ENCODE measurements at regions not wholly inside any gene's neighbourhood (a gene's known extent, or its start where the extent isn't known, plus 50 kb on each side); places are given as distances from the start of the nearest gene placed in this dataset.

- peak in 1 of 11 donors; percentile 0 for DNase-seq (ENCODE audit: extremely low read depth in 1 of 11, low read depth in 9 of 11, low spot score in 4 of 11)
Observed at GRCh38 chr12:73277971-73278370, 1005.8 kb downstream of the TRHDE start.

DNA sequence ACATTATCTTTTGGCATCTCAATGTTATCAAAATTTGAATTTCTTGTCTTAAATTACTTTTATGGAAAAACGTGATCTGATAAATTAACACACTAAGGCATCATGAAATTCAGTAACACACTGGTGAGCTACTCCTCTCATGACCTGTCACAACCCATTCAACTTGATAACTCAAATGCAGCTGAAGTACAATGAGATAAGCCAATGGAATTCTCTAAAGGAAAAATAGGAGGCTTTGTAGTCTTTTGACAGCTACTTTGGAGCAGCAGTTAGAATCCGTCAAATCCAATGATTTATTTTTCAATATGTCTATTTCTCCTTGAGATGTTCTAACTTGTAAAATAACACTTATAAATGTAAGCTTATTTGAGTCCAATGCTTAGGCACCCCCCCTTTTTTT, 1029.4 kb downstream of the TRHDE start:
- DNase-seq (ENCODE audit: extremely low read depth in 1 of 11, low read depth in 9 of 11, low spot score in 4 of 11): no peak

GRCh38 chr12:73307260-73307659, 1035.1 kb downstream of the TRHDE start:
- DNase-seq (ENCODE audit: extremely low read depth in 1 of 11, low read depth in 9 of 11, low spot score in 4 of 11): no peak

- no peak for DNase-seq (ENCODE audit: extremely low read depth in 1 of 11, low read depth in 9 of 11, low spot score in 4 of 11)
Observed at GRCh38 chr12:73308079-73308478, 1035.9 kb downstream of the TRHDE start.

DNA sequence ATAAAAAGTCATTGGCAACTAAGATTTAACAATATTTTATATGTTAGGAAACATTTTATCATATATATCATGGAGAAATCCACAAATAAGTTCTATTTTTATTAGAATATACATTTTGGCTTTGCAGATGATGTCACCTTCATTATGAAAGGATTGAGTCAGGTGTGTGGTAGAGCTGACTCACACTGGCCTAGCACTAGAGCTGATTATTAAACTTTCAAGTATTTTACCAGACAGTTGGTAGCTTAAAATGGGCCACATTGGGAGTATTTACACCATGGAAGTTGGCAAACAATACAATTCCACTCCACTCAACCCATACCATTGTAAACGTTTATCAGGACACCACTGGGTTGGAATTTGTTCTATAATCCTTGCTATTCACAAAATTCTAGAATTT, 1036.6 kb downstream of the TRHDE start:
- no peak for DNase-seq (ENCODE audit: extremely low read depth in 1 of 11, low read depth in 9 of 11, low spot score in 4 of 11)

DNA sequence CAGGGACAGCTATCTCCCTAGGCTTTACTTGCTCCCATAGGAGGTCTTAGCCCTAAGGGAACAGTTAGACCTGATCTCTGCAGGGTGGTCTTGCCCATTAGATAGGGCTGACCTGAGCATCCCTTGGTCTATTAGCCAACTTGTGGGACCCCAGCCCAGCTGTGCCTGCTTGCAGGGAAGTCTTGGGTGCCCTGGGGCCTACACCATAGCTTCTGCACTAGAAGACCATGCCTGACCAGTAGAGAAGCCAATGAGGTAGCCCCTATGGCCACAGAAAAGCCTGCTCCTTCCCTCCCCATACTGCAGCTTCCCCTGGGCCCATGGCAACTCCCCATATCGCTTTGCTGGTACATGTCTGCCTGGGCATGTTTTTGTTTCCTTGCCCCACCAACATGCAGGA, 1049.1 kb downstream of the TRHDE start:
- DNase-seq (ENCODE audit: extremely low read depth in 1 of 11, low read depth in 9 of 11, low spot score in 4 of 11): no peak

DNA sequence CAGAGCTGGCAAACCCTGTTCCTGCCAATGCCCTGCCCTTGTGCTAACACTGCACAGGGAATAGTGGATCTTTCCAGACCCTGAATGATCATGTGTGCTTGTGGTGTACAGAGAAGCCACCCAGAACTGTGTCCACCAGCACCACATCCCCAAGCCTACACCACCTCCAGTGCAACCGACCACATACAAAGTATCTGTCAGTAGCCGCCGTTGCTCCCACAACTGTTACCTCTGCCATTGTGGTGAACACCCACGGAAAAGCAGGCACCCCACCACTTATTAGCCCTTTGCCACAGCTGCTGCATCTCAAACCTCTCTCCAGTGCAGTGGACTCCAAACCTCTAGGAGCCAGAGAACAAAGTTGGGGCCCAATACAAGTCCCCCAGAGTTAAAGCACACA, 1049.6 kb downstream of the TRHDE start:
- DNase-seq (ENCODE audit: extremely low read depth in 1 of 11, low read depth in 9 of 11, low spot score in 4 of 11): no peak

- no peak for DNase-seq (ENCODE audit: extremely low read depth in 1 of 11, low read depth in 9 of 11, low spot score in 4 of 11)
Observed at GRCh38 chr12:73330584-73331351, 1058.6 kb downstream of the TRHDE start.

DNA sequence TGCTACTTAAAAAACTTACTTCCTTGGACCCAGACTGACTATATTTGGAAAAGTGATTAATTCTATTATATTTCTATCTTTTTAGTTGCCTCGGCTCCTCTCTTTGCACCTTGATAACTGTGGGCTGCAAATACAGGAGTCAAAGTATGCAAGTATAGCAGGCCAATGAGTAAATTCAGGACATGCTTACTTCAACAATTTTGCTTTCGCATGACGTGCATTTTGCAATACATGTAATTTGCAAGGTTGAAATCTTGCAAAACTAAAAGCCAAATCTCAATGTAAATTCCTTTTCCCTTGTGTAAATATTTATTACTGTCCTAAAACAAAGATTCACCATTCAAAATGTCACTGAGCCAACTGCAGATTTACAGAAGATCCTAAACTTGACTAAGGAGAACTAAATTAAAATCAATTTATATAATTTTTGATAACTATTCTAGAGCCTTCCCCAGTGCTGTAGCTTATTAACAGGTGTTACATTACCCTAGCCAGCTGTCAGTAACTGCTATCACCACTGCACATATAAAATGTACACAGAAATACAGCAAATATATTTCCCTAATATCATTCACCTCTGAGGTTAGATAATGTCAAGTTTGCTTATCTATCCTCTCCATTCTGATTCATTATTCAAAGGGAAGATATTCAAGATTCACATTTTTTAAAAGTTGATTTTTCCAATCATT, 1069.5 kb downstream of the TRHDE start:
- DNase-seq (ENCODE audit: extremely low read depth in 1 of 11, low read depth in 9 of 11, low spot score in 4 of 11): no peak

GRCh38 chr12:73342733-73343132, 1070.6 kb downstream of the TRHDE start:
- no peak for DNase-seq (ENCODE audit: extremely low read depth in 1 of 11, low read depth in 9 of 11, low spot score in 4 of 11)

DNA sequence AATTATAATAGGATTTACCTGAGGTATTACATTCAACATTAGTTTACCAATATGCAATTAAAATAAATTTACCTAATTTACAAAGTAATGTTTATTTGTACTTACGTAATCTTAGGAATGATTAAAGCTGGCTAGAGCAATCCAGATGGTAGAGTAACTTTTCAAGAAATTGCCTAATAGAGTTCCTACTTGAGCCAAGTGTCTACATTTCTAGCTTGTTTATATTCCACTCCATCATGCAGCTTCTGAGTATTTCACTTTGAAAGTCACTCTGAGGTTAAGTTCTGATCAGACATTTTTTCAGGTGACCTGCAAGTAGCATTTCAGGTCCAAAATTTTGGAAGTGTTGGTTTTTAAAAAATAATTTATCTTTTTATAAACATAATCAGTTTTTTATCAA, 1080.7 kb downstream of the TRHDE start:
- DNase-seq (ENCODE audit: extremely low read depth in 1 of 11, low read depth in 9 of 11, low spot score in 4 of 11): no peak

- DNase-seq (ENCODE audit: extremely low read depth in 1 of 11, low read depth in 9 of 11, low spot score in 4 of 11): no peak
Observed at GRCh38 chr12:73361156-73361863, 1089.1 kb downstream of the TRHDE start.

DNA sequence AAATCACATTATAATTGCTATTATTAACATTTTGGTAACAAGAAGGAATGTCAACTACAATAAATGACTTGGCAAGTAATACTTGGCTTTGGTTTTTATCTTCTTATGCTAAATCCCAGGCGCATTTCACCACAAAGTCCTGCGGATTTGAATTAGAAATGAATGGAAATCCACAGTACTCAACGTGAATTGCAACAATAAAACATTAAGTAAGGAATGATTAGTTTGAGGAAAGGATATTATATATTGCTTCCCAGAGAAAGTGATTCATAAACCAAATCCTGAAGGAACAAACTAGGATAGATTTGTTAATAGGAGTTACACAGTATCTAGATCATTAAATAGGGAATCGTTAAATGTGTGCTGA, 1089.7 kb downstream of the TRHDE start:
- DNase-seq (ENCODE audit: extremely low read depth in 1 of 11, low read depth in 9 of 11, low spot score in 4 of 11): no peak

DNA sequence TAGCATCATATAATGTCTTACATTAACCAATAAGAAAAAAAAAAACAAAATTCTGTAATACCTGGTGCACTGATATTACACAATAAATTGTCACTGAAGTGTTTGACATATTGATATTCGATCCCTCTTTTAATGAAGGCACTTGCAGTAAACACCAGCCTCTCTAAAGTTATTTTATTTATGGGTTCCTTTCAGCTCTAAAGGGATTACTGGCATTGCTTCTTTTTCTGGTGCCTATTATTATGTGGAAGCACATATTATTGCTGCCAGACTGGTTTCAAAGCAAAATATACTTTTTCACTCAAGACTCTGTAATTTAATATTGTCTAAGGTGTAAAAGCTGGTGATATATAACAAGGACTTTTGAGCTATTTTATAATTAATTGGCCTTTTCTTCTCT, 1090.5 kb downstream of the TRHDE start:
- DNase-seq (ENCODE audit: extremely low read depth in 1 of 11, low read depth in 9 of 11, low spot score in 4 of 11): no peak

DNA sequence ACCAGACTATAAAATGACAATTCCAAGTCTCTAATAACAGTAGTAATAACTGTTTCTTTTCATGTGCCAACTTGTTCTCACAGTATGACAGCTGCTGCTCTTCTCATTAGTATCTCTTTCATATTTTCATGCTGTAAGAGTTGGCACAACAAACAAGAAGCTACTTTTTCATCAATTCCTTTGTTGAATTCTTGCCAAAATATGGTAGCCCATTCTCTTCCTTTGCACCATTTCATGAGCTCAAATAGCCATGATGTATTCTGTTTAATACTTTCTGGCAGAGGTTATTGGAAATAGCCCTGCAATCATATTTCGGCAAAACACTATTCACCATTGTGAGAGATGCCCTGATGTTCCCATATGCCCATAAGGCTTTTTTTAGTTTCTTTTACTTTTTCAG, 1100.7 kb downstream of the TRHDE start:
- DNase-seq (ENCODE audit: extremely low read depth in 1 of 11, low read depth in 9 of 11, low spot score in 4 of 11): no peak

- DNase-seq (ENCODE audit: extremely low read depth in 1 of 11, low read depth in 9 of 11, low spot score in 4 of 11): no peak
Observed at GRCh38 chr12:73374360-73374759, 1102.2 kb downstream of the TRHDE start.

DNA sequence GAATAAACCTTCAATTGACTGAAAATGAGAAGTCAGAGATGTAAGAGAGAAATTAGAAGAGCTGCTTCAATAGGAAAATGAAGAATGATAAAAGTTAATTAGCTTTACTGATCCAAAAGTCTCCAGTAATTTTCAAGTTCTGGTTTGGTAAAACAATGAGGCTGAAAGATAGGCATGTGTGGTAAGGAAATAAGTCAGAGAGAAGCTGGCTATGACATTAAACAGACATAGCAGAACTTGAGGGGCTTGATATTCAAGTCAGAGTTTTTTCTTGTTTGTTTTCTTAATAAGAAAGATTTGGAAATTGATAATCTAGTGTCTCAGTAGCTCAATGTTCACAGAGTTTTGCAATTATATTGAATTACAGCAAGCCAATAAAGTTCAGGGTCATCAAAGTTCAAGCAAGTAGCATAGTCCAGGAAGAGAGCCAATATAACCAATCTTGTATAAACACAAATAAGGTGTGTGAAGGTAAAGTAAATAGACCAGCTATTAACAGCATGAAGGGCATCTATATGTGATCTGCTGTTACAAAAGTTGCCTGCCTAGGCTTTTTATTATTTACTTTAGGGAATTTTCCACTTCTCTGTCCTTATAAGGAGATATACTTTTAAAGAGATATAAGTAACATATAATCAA, 1111.5 kb downstream of the TRHDE start:
- DNase-seq (ENCODE audit: extremely low read depth in 1 of 11, low read depth in 9 of 11, low spot score in 4 of 11): no peak

DNA sequence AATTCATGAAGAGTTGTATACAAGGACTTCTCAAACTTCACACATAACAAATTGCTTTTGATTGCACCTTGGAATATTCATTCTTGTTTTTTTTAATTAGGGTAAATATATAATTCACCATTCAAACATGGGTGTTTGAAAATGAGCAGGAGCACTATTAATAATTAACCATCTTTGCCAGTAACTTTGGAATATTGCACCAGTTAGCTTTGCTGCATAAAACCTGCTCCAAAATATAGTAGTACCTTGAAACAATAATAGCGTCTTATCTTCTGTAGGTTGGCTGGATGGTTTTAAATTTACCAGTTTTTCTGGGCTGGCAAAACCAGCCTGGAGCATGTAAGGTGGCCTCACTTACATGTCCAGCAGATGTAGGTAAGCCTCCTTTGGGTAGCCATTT, 1112.4 kb downstream of the TRHDE start:
- no peak for DNase-seq (ENCODE audit: extremely low read depth in 1 of 11, low read depth in 9 of 11, low spot score in 4 of 11)

- no peak for DNase-seq (ENCODE audit: extremely low read depth in 1 of 11, low read depth in 9 of 11, low spot score in 4 of 11)
Observed at GRCh38 chr12:73390261-73390660, 1118.1 kb downstream of the TRHDE start.

DNA sequence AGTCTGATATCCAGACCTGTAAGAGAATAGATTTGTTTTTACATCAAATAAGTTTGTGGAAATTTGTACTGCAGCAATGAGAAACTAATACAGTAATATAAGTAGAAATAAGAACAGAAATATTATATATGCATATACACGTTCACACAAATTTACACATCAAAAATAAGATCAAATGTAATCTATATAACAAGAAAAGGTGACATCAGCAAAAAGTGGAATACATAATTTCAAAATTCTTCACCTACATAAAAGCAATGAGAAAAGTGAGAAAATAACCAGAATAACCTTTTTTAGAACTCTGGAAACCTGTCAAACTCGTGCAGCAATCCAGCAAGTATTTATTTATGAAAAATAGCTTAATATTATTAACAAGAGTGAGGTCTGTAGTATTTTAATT, 1124.6 kb upstream of the ATXN7L3B start:
- DNase-seq (ENCODE audit: extremely low read depth in 1 of 11, low read depth in 9 of 11, low spot score in 4 of 11): no peak
